ENCODE measurements at regions not wholly inside any gene's neighbourhood (a gene's known extent, or its start where the extent isn't known, plus 50 kb on each side); places are given as distances from the start of the nearest gene placed in this dataset.

GRCh38 chr13:111789011-111789410 lies 277.9 kb upstream of the SOX1 start:
- WGBS, 2 donors, result 83 to 85% methylated on average over 6 to 8 of the region's 8 CpGs
- no peak overlapping the region for H3K4me3 ChIP-seq (ENCODE audit: low read length in 2 of 2)
- no peaks in the 10 kb centered on the region for H3K36me3 ChIP-seq (ENCODE audit: control insufficient read depth in 1 of 2, insufficient read depth in 2 of 2, low read length in 1 of 2)
- no peaks in the 10 kb centered on the region for H3K4me1 ChIP-seq (ENCODE audit: control insufficient read depth in 1 of 2, insufficient read depth in 2 of 2, low read length in 2 of 2)
- H3K27me3 ChIP-seq (ENCODE audit: control insufficient read depth in 1 of 2, insufficient read depth in 2 of 2, low read length in 1 of 2), result no peaks in the 10 kb centered on the region
- H3K27ac ChIP-seq (ENCODE audit: low read depth in 1 of 2, low read length in 2 of 2), result no peak overlapping the region
- intact Hi-C loops (cut with DNase I), result no loop called here
- H3K9me3 ChIP-seq (ENCODE audit: control insufficient read depth, low read length), result peaks cover 2% of the 10 kb centered on the region
- ATAC-seq (ENCODE audit: low FRiP score), result no peak
- peak; percentile 33 to 62 for DNase-seq

- no peak for DNase-seq
- intact Hi-C loops (cut with DNase I), result no loop called here
- 69 to 72% methylated on average over 11 of the region's 11 CpGs for WGBS, 2 donors
- no peak overlapping the region for H3K27ac ChIP-seq (ENCODE audit: low read depth in 1 of 2, low read length in 2 of 2)
- peaks cover 2% of the 10 kb centered on the region for H3K9me3 ChIP-seq (ENCODE audit: control insufficient read depth, low read length)
- no peak overlapping the region for H3K4me3 ChIP-seq (ENCODE audit: low read length in 2 of 2)
- no peak for ATAC-seq (ENCODE audit: low FRiP score)
- no peaks in the 10 kb centered on the region for H3K27me3 ChIP-seq (ENCODE audit: control insufficient read depth in 1 of 2, insufficient read depth in 2 of 2, low read length in 1 of 2)
- no peaks in the 10 kb centered on the region for H3K36me3 ChIP-seq (ENCODE audit: control insufficient read depth in 1 of 2, insufficient read depth in 2 of 2, low read length in 1 of 2)
- no peaks in the 10 kb centered on the region for H3K4me1 ChIP-seq (ENCODE audit: control insufficient read depth in 1 of 2, insufficient read depth in 2 of 2, low read length in 2 of 2)
Measured at GRCh38 chr13:111789420-111789819, 277.5 kb upstream of the SOX1 start.

- H3K4me3 ChIP-seq (ENCODE audit: low read length in 2 of 2), result no peak overlapping the region
- DNase-seq (no peak), ATAC-seq (ENCODE audit: low FRiP score) (no peak)
- no peaks in the 10 kb centered on the region for H3K36me3 ChIP-seq (ENCODE audit: control insufficient read depth in 1 of 2, insufficient read depth in 2 of 2, low read length in 1 of 2)
- WGBS, 2 donors, result 90 to 91% methylated on average over 5 of the region's 5 CpGs
- H3K4me1 ChIP-seq (ENCODE audit: control insufficient read depth in 1 of 2, insufficient read depth in 2 of 2, low read length in 2 of 2), result no peaks in the 10 kb centered on the region
- peaks cover 2% of the 10 kb centered on the region for H3K9me3 ChIP-seq (ENCODE audit: control insufficient read depth, low read length)
- intact Hi-C loops (cut with DNase I), result no loop called here
- H3K27me3 ChIP-seq (ENCODE audit: control insufficient read depth in 1 of 2, insufficient read depth in 2 of 2, low read length in 1 of 2), result no peaks in the 10 kb centered on the region
- no peak overlapping the region for H3K27ac ChIP-seq (ENCODE audit: low read depth in 1 of 2, low read length in 2 of 2)
Measured at GRCh38 chr13:111790621-111791020, 276.3 kb upstream of the SOX1 start.

GRCh38 chr13:111791131-111791530 lies 275.8 kb upstream of the SOX1 start:
- Histone ChIP-seq H3K27me3 (ENCODE audit: control insufficient read depth in 1 of 2, insufficient read depth in 2 of 2, low read length in 1 of 2) (no peaks in the 10 kb centered on the region), H3K36me3 (ENCODE audit: control insufficient read depth in 1 of 2, insufficient read depth in 2 of 2, low read length in 1 of 2) (no peaks in the 10 kb centered on the region), H3K27ac (ENCODE audit: low read depth in 1 of 2, low read length in 2 of 2) (no peak overlapping the region), H3K4me3 (ENCODE audit: low read length in 2 of 2) (no peak overlapping the region), H3K9me3 (ENCODE audit: control insufficient read depth, low read length) (peaks cover 2% of the 10 kb centered on the region), H3K4me1 (ENCODE audit: control insufficient read depth in 1 of 2, insufficient read depth in 2 of 2, low read length in 2 of 2) (no peaks in the 10 kb centered on the region)
- intact Hi-C loops (cut with DNase I), result no loop called here
- DNase-seq (no peak), ATAC-seq (ENCODE audit: low FRiP score) (no peak)
- 87 to 97% methylated on average over 3 of the region's 3 CpGs for WGBS, 2 donors

DNA sequence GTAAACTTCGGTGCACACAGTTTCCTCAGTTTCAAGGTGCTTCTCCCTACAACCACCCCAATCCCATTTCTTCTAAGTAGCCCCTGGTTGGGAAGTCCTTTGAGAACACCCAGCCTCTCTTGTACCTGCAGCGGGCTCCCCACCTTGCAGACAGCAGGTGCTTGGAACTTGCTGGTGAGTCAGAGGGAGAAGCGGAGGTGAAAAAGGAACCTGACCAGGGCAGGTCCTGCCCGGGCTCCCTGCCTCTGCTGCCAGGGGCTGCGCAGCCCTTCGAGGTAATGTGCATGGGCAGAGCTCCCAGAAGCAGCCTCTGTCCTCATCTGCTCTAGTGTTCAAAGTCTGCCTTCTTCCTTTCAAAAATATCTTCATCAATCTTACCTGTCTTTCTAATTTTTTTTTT lies 274.0 kb upstream of the SOX1 start:
- no peak overlapping the region for H3K27ac ChIP-seq (ENCODE audit: low read depth in 1 of 2, low read length in 2 of 2)
- ATAC-seq (ENCODE audit: low FRiP score) (no peak), DNase-seq (no peak)
- intact Hi-C loops (cut with DNase I), result no loop called here
- no peaks in the 10 kb centered on the region for H3K4me1 ChIP-seq (ENCODE audit: control insufficient read depth in 1 of 2, insufficient read depth in 2 of 2, low read length in 2 of 2)
- no peak overlapping the region for H3K4me3 ChIP-seq (ENCODE audit: low read length in 2 of 2)
- no peaks in the 10 kb centered on the region for H3K36me3 ChIP-seq (ENCODE audit: control insufficient read depth in 1 of 2, insufficient read depth in 2 of 2, low read length in 1 of 2)
- 81 to 85% methylated on average over 6 of the region's 6 CpGs for WGBS, 2 donors
- H3K27me3 ChIP-seq (ENCODE audit: control insufficient read depth in 1 of 2, insufficient read depth in 2 of 2, low read length in 1 of 2), result no peaks in the 10 kb centered on the region
- H3K9me3 ChIP-seq (ENCODE audit: control insufficient read depth, low read length), result peaks cover 2% of the 10 kb centered on the region
